IMR-90 (cell line): ENCODE measurements at regions not wholly inside any gene's neighbourhood (a gene's known extent, or its start where the extent isn't known, plus 50 kb on each side); places are given as distances from the start of the nearest gene placed in this dataset.

Experiments
- ATAC-seq: fragments of 200-7000 bp; cut with Tn5 transposase; 2 replicates; pipeline ENCODE4 v1.9.1; 2020; ENCODE audit warnings: low read depth, mild to moderate bottlenecking, moderate library complexity
- BruUV-seq: library from RNA; stranded (reverse); fragments of 400-500 nt; replicated peaks from 2 replicates; lab custom pipeline; 2021; lab: Mats Ljungman, UMichigan
- CTCF ChIA-PET: fragments of 300-600 bp; formaldehyde crosslinking; extraction: SDS; loops from one replicate; lab custom pipeline; 2021; ENCODE audit warnings: antibody characterized with exemption; lab: Yijun Ruan, JAX
- POLR2A ChIA-PET: fragments of 300-600 bp; sonication (Branson Sonifier 250); formaldehyde crosslinking; loops from one replicate; lab custom pipeline; 2022; ENCODE audit warnings: antibody characterized with exemption; ENCODE audit not compliant: unreplicated experiment; lab: Charles Lee
- DNase-seq: peaks from one replicate; pipeline ENCODE4 v3.0.0; 2013
- H2AFZ ChIP-seq: replicated peaks from 2 replicates; pipeline ENCODE3; 2013; ENCODE audit warnings: low read length, mild to moderate bottlenecking; ENCODE audit not compliant: poor library complexity
- H2AK5ac ChIP-seq: 2 replicates; pipeline ENCODE4 v1.6.1; 2013; ENCODE audit warnings: low read depth, low read length, inconsistent platforms
- H2AK9ac ChIP-seq: replicated peaks from 2 replicates; pipeline ENCODE3; 2013; ENCODE audit warnings: mild to moderate bottlenecking, low read depth, low read length, moderate library complexity; ENCODE audit not compliant: poor library complexity
- H2BK120ac ChIP-seq: 2 replicates; pipeline ENCODE4 v1.6.1; 2013; ENCODE audit warnings: low read depth, low read length, inconsistent platforms
- H2BK15ac ChIP-seq: 3 replicates; pipeline ENCODE4 v1.6.1; 2013; ENCODE audit warnings: low read depth, low read length, inconsistent platforms
- H2BK20ac ChIP-seq: 2 replicates; pipeline ENCODE4 v1.6.1; 2013; ENCODE audit warnings: low read depth, mild to moderate bottlenecking, inconsistent platforms, low read length, moderate library complexity
- H2BK5ac ChIP-seq: 2 replicates; pipeline ENCODE4 v1.6.1; 2013; ENCODE audit warnings: mild to moderate bottlenecking, low read depth, low read length, inconsistent platforms; ENCODE audit not compliant: poor library complexity, severe bottlenecking
- H3K14ac ChIP-seq: replicated peaks from 2 replicates; pipeline ENCODE4 v1.6.1; 2013; ENCODE audit warnings: low read depth, low read length, inconsistent platforms
- H3K18ac ChIP-seq: 2 replicates; pipeline ENCODE4 v1.6.1; 2013; ENCODE audit warnings: low read depth, low read length, control low read depth
- H3K23ac ChIP-seq: 2 replicates; pipeline ENCODE4 v1.6.1; 2013; ENCODE audit warnings: low read depth, low read length, inconsistent platforms
- H3K27ac ChIP-seq: 2 replicates; pipeline ENCODE4 v1.5.1; 2013; ENCODE audit warnings: mild to moderate bottlenecking, control low read depth, low read length; ENCODE audit not compliant: insufficient read depth
- H3K27me3 ChIP-seq: 2 replicates; pipeline ENCODE4 v1.6.1; 2013; ENCODE audit warnings: low read length; ENCODE audit not compliant: control insufficient read depth, insufficient read depth
- H3K36me3 ChIP-seq: 2 replicates; pipeline ENCODE4 v1.6.1; 2013; ENCODE audit warnings: low read length, mixed read lengths; ENCODE audit not compliant: control insufficient read depth, insufficient read depth
- H3K4ac ChIP-seq: 2 replicates; pipeline ENCODE4 v1.6.1; 2013; ENCODE audit warnings: low read depth, low read length, inconsistent platforms
- H3K4me1 ChIP-seq: 2 replicates; pipeline ENCODE4 v1.6.1; 2013; ENCODE audit warnings: low read length, mixed read lengths; ENCODE audit not compliant: control insufficient read depth, insufficient read depth
- H3K4me2 ChIP-seq: 2 replicates; pipeline ENCODE4 v1.6.1; 2013; ENCODE audit warnings: low read depth, mild to moderate bottlenecking, control low read depth, low read length, moderate library complexity
- H3K4me3 ChIP-seq: 2 replicates; pipeline ENCODE4 v1.5.1; 2013; ENCODE audit warnings: low read depth, mild to moderate bottlenecking, control low read depth, low read length, moderate library complexity; ENCODE audit not compliant: insufficient read depth
- H3K56ac ChIP-seq: 2 replicates; pipeline ENCODE4 v1.6.1; 2013; ENCODE audit warnings: low read length, inconsistent platforms; ENCODE audit not compliant: insufficient read depth; ENCODE audit errors: extremely low read depth
- H3K79me1 ChIP-seq, 2 experiments: 2 replicates each; pipeline ENCODE4 v1.6.1; 2013; ENCODE audit warnings: low read length in 2 of 2, inconsistent platforms in 1 of 2, low read depth in 1 of 2
- H3K9ac ChIP-seq: 2 replicates; pipeline ENCODE4 v1.6.1; 2013; ENCODE audit warnings: low read depth, low read length, control low read depth
- H3K9me1 ChIP-seq: 2 replicates; pipeline ENCODE4 v1.6.1; 2013; ENCODE audit warnings: low read length, inconsistent platforms; ENCODE audit not compliant: insufficient read depth
- H3K9me3 ChIP-seq: 2 replicates; pipeline ENCODE4 v1.6.1; 2013; ENCODE audit warnings: low read length; ENCODE audit not compliant: control insufficient read depth, insufficient read depth
- H4K20me1 ChIP-seq: 2 replicates; pipeline ENCODE4 v1.6.1; 2013; ENCODE audit warnings: low read length, inconsistent platforms; ENCODE audit not compliant: insufficient read depth
- H4K5ac ChIP-seq: 2 replicates; pipeline ENCODE4 v1.6.1; 2013; ENCODE audit warnings: mild to moderate bottlenecking, low read depth, low read length, control low read depth
- H4K8ac ChIP-seq, 2 experiments: 2 replicates each; pipeline ENCODE4 v1.6.1; 2013; ENCODE audit warnings: low read depth in 2 of 2, low read length in 2 of 2, control low read depth in 1 of 2, inconsistent platforms in 1 of 2
- H4K91ac ChIP-seq: 2 replicates; pipeline ENCODE4 v1.6.1; 2013; ENCODE audit warnings: low read depth, low read length, inconsistent platforms; ENCODE audit not compliant: insufficient read depth
- CEBPB ChIP-seq: IDR thresholded peaks from 2 replicates; pipeline ENCODE4 v1.6.1; 2012; ENCODE audit warnings: low read depth, low read length, improper control_type of control experiment
- MAZ ChIP-seq: IDR thresholded peaks from 2 replicates; pipeline ENCODE4 v1.6.1; 2012; ENCODE audit warnings: low read depth, mild to moderate bottlenecking, low read length, improper control_type of control experiment, moderate library complexity, borderline replicate concordance
- MXI1 ChIP-seq: IDR thresholded peaks from 2 replicates; pipeline ENCODE4 v1.6.1; 2012; ENCODE audit warnings: low read depth, mild to moderate bottlenecking, low read length, moderate library complexity, borderline replicate concordance
- NFE2L2 ChIP-seq: fragments of 150-350 bp; IDR thresholded peaks from 2 replicates; pipeline ENCODE4 v1.6.1; 2016; ENCODE audit warnings: low read depth, mild to moderate bottlenecking, low read length
- POLR2A ChIP-seq: IDR thresholded peaks from 2 replicates; pipeline ENCODE4 v1.6.1; 2012; ENCODE audit warnings: mild to moderate bottlenecking, low read depth, low read length
- RAD21 ChIP-seq: IDR thresholded peaks from 2 replicates; pipeline ENCODE4 v1.6.1; 2012; ENCODE audit warnings: low read length, improper control_type of control experiment
- RCOR1 ChIP-seq: IDR thresholded peaks from 2 replicates; pipeline ENCODE4 v1.6.1; 2012; ENCODE audit warnings: mild to moderate bottlenecking, low read length, improper control_type of control experiment; ENCODE audit not compliant: insufficient replicate concordance
- RFX5 ChIP-seq: IDR thresholded peaks from 2 replicates; pipeline ENCODE4 v1.8.0; 2012; ENCODE audit warnings: low read depth, mild to moderate bottlenecking, low read length, moderate library complexity
- whole genome bisulfite sequencing, 2 experiments: methylation state at CpG; one replicate each; pipeline versions ENCODE4 v1.1.5 to v1.1.7; 2013; ENCODE audit warnings: missing lambda C conversion rate in 2 of 2; ENCODE audit not compliant: insufficient read length in 1 of 2; ENCODE audit errors: extremely low coverage in 2 of 2; 5-methylcytosine and 5-hydroxymethylcytosine counted together
- dilution Hi-C: fragments of 300-500 bp; cut with HindIII; formaldehyde crosslinking; loops from one replicate; pipeline ENCODE4 v1.14.3; 2018; ENCODE audit warnings: low sequenced_read_pairs; ENCODE audit not compliant: unreplicated experiment
- in situ Hi-C: fragments of 300-500 bp; cut with MboI; formaldehyde crosslinking; loops from 3 replicates; pipeline ENCODE4 v1.14.3; 2019; ENCODE audit warnings: low sequenced_read_pairs, inconsistent platforms, mixed read lengths
- intact Hi-C: fragments of 100-400 bp; cut with micrococcal nuclease; formaldehyde crosslinking; loops from 2 replicates; pipeline ENCODE4 v1.10.0; 2022
- TF ChIP-seq, protein P1 (sequence below): fragments of 150-350 bp; IDR thresholded peaks from 2 replicates; pipeline ENCODE4 v1.6.1; 2016; ENCODE audit warnings: low read depth, mild to moderate bottlenecking, low read length, moderate library complexity, borderline replicate concordance
- TF ChIP-seq, protein P2 (sequence below): fragments of 150-350 bp; IDR thresholded peaks from 2 replicates; pipeline ENCODE4 v1.6.1; 2017; ENCODE audit warnings: mild to moderate bottlenecking, antibody characterized with exemption, low read length, low read depth
- TF ChIP-seq, protein P3 (sequence below): conservative IDR thresholded peaks from 2 replicates; pipeline ENCODE4 v1.5.1; 2012; ENCODE audit warnings: mild to moderate bottlenecking, low read depth, low read length, improper control_type of control experiment

DNA sequence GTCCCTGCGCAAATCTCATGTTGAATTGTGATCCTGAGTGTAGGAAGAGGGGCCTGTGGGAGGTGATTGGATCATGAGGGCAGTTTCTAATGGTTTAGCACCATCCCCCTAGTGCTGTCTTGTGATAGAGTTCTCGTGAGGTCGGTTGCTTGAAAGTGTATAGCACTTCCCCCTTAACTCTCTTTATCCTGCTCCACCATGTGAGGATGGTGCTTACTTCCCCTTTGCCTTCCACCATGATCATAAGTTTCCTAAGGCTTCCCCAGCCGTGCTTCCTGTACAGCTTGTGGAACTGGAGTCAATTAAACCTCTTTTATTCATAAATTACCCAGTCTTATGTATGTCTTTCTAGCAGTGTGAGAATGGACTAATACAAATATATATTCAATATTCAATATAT lies 303.7 kb upstream of the SEL1L start:
- no peak overlapping the region for H2AK5ac ChIP-seq
- H3K9me1 ChIP-seq: no peaks in the 10 kb centered on the region
- no peak overlapping the region for H3K4me2 ChIP-seq
- no peak overlapping the region for H2BK120ac ChIP-seq
- H4K20me1 ChIP-seq: no peaks in the 10 kb centered on the region
- no peak overlapping the region for H4K8ac ChIP-seq
- no peak overlapping the region for H4K5ac ChIP-seq
- intact Hi-C loops (no loop called here), dilution Hi-C loops (no loop called here), in situ Hi-C loops (no loop called here)
- no peak for ATAC-seq
- no peak overlapping the region for H4K91ac ChIP-seq
- BruUV-seq: no TSS peak
- H3K4me3 ChIP-seq: no peak overlapping the region
- H3K4me1 ChIP-seq: no peaks in the 10 kb centered on the region
- no peak overlapping the region for H2BK5ac ChIP-seq
- no peaks in the 10 kb centered on the region for H3K27me3 ChIP-seq
- no peak overlapping the region for H2BK15ac ChIP-seq
- POLR2A ChIA-PET: no interaction called here
- no peak overlapping the region for H3K27ac ChIP-seq
- no peak overlapping the region for H3K23ac ChIP-seq
- no peak overlapping the region for H3K9ac ChIP-seq
- TF ChIP-seq, protein P1, sequence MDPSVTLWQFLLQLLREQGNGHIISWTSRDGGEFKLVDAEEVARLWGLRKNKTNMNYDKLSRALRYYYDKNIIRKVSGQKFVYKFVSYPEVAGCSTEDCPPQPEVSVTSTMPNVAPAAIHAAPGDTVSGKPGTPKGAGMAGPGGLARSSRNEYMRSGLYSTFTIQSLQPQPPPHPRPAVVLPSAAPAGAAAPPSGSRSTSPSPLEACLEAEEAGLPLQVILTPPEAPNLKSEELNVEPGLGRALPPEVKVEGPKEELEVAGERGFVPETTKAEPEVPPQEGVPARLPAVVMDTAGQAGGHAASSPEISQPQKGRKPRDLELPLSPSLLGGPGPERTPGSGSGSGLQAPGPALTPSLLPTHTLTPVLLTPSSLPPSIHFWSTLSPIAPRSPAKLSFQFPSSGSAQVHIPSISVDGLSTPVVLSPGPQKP: no peak
- TF ChIP-seq, protein P2, sequence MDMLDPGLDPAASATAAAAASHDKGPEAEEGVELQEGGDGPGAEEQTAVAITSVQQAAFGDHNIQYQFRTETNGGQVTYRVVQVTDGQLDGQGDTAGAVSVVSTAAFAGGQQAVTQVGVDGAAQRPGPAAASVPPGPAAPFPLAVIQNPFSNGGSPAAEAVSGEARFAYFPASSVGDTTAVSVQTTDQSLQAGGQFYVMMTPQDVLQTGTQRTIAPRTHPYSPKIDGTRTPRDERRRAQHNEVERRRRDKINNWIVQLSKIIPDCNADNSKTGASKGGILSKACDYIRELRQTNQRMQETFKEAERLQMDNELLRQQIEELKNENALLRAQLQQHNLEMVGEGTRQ: no peak
- TF ChIP-seq CEBPB: no peak
- TF ChIP-seq RFX5: no peak
- TF ChIP-seq, protein P3, sequence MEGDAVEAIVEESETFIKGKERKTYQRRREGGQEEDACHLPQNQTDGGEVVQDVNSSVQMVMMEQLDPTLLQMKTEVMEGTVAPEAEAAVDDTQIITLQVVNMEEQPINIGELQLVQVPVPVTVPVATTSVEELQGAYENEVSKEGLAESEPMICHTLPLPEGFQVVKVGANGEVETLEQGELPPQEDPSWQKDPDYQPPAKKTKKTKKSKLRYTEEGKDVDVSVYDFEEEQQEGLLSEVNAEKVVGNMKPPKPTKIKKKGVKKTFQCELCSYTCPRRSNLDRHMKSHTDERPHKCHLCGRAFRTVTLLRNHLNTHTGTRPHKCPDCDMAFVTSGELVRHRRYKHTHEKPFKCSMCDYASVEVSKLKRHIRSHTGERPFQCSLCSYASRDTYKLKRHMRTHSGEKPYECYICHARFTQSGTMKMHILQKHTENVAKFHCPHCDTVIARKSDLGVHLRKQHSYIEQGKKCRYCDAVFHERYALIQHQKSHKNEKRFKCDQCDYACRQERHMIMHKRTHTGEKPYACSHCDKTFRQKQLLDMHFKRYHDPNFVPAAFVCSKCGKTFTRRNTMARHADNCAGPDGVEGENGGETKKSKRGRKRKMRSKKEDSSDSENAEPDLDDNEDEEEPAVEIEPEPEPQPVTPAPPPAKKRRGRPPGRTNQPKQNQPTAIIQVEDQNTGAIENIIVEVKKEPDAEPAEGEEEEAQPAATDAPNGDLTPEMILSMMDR: no peak
- no peak for TF ChIP-seq NFE2L2
- no peak for TF ChIP-seq MXI1
- no peak for TF ChIP-seq RAD21
- no peak for TF ChIP-seq RCOR1
- TF ChIP-seq POLR2A: no peak
- TF ChIP-seq MAZ: no peak
- peaks cover 19% of the 10 kb centered on the region for H3K9me3 ChIP-seq
- 14% methylated on average over 1 of the region's 4 CpGs; no CpG with 5 or more reads in 1 of the 2 experiments for WGBS, 2 experiments
- no peak overlapping the region for H3K14ac ChIP-seq
- no peak overlapping the region for H3K18ac ChIP-seq
- H2AFZ ChIP-seq: no peak overlapping the region
- DNase-seq: no peak
- CTCF ChIA-PET: no interaction called here
- H3K4ac ChIP-seq: no peak overlapping the region
- H2BK20ac ChIP-seq: no peak overlapping the region
- no peaks in the 10 kb centered on the region for H3K36me3 ChIP-seq
- no peaks in the 10 kb centered on the region for H3K79me1 ChIP-seq
- H2AK9ac ChIP-seq: no peak overlapping the region
- H3K56ac ChIP-seq: no peak overlapping the region
